ENCODE measurements at regions not wholly inside any gene's neighbourhood (a gene's known extent, or its start where the extent isn't known, plus 50 kb on each side); places are given as distances from the start of the nearest gene placed in this dataset.

- no peak for TF ChIP-seq CTCF (IDR thresholded peaks at IDR 0.05)
- no peak for TF ChIP-seq POLR2A (IDR thresholded peaks at IDR 0.05)
These were observed 151.6 kb downstream of the ACTR3B start for GRCh38 chr7:152911226-152911560.

All from Peyer's patch (tissue), 4 donors.